ENCODE measurements at regions not wholly inside any gene's neighbourhood (a gene's known extent, or its start where the extent isn't known, plus 50 kb on each side); places are given as distances from the start of the nearest gene placed in this dataset.

DNA sequence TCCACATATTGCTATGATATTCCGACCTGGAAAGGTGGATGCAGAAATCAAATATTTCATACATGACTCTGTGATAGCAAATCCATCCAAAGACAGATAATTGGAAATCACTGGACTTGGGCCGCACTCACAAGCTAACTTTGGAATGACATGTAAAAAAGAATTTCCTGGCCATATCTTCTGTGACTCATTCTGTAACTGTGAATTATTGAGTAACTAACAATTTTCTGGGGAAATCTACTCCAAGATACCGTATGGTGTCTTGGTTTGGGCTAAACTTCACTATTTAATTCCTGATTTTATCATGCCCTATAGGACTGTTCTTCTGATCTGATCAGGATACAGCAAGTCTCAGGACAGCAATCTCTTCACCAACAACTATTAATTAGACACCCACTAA, 92.7 kb upstream of the LY86 start (continued):
- TF ChIP-seq, protein P1, sequence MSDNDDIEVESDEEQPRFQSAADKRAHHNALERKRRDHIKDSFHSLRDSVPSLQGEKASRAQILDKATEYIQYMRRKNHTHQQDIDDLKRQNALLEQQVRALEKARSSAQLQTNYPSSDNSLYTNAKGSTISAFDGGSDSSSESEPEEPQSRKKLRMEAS (IDR thresholded peaks at IDR 0.05) = no peak
- TF ChIP-seq JUND (IDR thresholded peaks at IDR 0.05) = no peak
- TF ChIP-seq, protein P2, sequence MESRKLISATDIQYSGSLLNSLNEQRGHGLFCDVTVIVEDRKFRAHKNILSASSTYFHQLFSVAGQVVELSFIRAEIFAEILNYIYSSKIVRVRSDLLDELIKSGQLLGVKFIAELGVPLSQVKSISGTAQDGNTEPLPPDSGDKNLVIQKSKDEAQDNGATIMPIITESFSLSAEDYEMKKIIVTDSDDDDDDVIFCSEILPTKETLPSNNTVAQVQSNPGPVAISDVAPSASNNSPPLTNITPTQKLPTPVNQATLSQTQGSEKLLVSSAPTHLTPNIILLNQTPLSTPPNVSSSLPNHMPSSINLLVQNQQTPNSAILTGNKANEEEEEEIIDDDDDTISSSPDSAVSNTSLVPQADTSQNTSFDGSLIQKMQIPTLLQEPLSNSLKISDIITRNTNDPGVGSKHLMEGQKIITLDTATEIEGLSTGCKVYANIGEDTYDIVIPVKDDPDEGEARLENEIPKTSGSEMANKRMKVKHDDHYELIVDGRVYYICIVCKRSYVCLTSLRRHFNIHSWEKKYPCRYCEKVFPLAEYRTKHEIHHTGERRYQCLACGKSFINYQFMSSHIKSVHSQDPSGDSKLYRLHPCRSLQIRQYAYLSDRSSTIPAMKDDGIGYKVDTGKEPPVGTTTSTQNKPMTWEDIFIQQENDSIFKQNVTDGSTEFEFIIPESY (IDR thresholded peaks at IDR 0.05; ENCODE audit: extremely low read depth, insufficient replicate concordance, low read length) = no peak
- no peak for TF ChIP-seq TCF7L2 (IDR thresholded peaks at IDR 0.05; ENCODE audit: borderline replicate concordance, extremely low read depth, insufficient read depth, insufficient read length)
- no peak for TF ChIP-seq SP1 (IDR thresholded peaks at IDR 0.05; ENCODE audit: low read depth)
- TF ChIP-seq, protein P3, sequence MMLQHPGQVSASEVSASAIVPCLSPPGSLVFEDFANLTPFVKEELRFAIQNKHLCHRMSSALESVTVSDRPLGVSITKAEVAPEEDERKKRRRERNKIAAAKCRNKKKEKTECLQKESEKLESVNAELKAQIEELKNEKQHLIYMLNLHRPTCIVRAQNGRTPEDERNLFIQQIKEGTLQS (IDR thresholded peaks at IDR 0.05) = no peak
- no peak for TF ChIP-seq YY1 (IDR thresholded peaks at IDR 0.05; ENCODE audit: extremely low read depth, insufficient replicate concordance, low read depth, low read length)

DNA sequence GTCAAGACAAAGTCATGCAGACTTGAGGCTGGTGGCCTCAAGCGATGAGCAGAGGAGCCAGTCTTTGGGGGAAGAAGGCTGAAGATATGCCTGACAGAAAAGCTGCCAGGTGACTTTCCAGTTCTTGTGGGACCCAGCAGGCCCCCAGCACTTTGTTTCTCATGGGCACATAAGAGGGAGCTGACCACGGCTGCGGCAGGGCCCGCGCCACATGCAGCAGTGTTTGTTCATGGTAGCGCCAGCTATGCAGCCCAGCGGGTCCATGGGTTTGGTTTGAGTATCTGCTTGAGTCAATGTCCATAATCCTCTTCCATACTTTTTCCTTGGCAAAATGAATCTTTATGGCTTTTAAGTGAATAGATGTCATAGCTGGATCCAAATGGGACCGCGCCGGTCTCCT, 91.0 kb upstream of the LY86 start:
- Histone ChIP-seq H3K4me3 (replicated peaks in 1 of 2; ENCODE audit: low read depth in 1 of 2, low read length in 2 of 2) (no peak overlapping the region), H4K20me1 (ENCODE audit: insufficient read depth) (no peaks in the 10 kb centered on the region), H3K27me3 (ENCODE audit: insufficient read depth, low read length) (peaks cover 33% of the 10 kb centered on the region), H2AFZ (ENCODE audit: low read depth, low read length, poor library complexity, severe bottlenecking) (no peak overlapping the region), H3K36me3 (ENCODE audit: control insufficient read depth in 1 of 2, insufficient read depth in 2 of 2, low read length in 2 of 2) (no peaks in the 10 kb centered on the region), H3K4me1 (ENCODE audit: control insufficient read depth in 1 of 2, insufficient read depth in 2 of 2, low read length in 2 of 2) (no peaks in the 10 kb centered on the region), H3K9me2 (ENCODE audit: insufficient read depth) (no peaks in the 10 kb centered on the region), H3K9me3 (ENCODE audit: control insufficient read depth in 1 of 2, insufficient read depth in 1 of 2, low read depth in 1 of 2, low read length in 2 of 2) (no peaks in the 10 kb centered on the region), H3K27ac (ENCODE audit: low read depth, low read length) (no peak overlapping the region), H3K9ac (ENCODE audit: low read length) (no peak overlapping the region), H3K79me2 (ENCODE audit: insufficient read depth, low read length) (no peaks in the 10 kb centered on the region), H3K4me2 (ENCODE audit: low read length) (no peak overlapping the region)
- no peak for DNase-seq (ENCODE audit: low read depth, low spot score)
- POLR2A ChIA-PET = no interaction called here
- no peak for ATAC-seq
- intact Hi-C loops (cut with micrococcal nuclease) = no loop called here
- RAD21 ChIA-PET (ENCODE audit: low non-redundant PET in 1 of 2, low total read pairs in 2 of 2, uncharacterized antibody in 2 of 2, unreplicated experiment in 2 of 2) = no interaction called here
- CTCF ChIA-PET = no interaction called here
- no TSS peak for BruUV-seq (replicated peaks)
- TF ChIP-seq FOSL1 (IDR thresholded peaks at IDR 0.05; ENCODE audit: low read depth) (no peak), SIN3A (IDR thresholded peaks at IDR 0.05; ENCODE audit: low read depth) (no peak), CEBPB (IDR thresholded peaks at IDR 0.05; ENCODE audit: low read depth) (no peak), POLR2A (IDR thresholded peaks at IDR 0.05; ENCODE audit: borderline replicate concordance, extremely low read depth, insufficient read depth, insufficient read length) (no peak), ELF1 (IDR thresholded peaks at IDR 0.05; ENCODE audit: borderline replicate concordance, low read depth) (no peak), EZH2 (IDR thresholded peaks at IDR 0.05) (no peak)
- TF ChIP-seq, protein P2 (IDR thresholded peaks at IDR 0.05; ENCODE audit: extremely low read depth, insufficient replicate concordance, low read length) = no peak
- TF ChIP-seq, protein P4, sequence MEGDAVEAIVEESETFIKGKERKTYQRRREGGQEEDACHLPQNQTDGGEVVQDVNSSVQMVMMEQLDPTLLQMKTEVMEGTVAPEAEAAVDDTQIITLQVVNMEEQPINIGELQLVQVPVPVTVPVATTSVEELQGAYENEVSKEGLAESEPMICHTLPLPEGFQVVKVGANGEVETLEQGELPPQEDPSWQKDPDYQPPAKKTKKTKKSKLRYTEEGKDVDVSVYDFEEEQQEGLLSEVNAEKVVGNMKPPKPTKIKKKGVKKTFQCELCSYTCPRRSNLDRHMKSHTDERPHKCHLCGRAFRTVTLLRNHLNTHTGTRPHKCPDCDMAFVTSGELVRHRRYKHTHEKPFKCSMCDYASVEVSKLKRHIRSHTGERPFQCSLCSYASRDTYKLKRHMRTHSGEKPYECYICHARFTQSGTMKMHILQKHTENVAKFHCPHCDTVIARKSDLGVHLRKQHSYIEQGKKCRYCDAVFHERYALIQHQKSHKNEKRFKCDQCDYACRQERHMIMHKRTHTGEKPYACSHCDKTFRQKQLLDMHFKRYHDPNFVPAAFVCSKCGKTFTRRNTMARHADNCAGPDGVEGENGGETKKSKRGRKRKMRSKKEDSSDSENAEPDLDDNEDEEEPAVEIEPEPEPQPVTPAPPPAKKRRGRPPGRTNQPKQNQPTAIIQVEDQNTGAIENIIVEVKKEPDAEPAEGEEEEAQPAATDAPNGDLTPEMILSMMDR (IDR thresholded peaks at IDR 0.05 in 2 of 3, conservative IDR thresholded peaks at IDR 0.05 in 1 of 3; ENCODE audit: borderline replicate concordance in 1 of 3, insufficient read depth in 1 of 3, low read depth in 2 of 3, low read length in 2 of 3) = no peak
- TF ChIP-seq, protein P3 (IDR thresholded peaks at IDR 0.05) = no peak
- TF ChIP-seq, protein P5, sequence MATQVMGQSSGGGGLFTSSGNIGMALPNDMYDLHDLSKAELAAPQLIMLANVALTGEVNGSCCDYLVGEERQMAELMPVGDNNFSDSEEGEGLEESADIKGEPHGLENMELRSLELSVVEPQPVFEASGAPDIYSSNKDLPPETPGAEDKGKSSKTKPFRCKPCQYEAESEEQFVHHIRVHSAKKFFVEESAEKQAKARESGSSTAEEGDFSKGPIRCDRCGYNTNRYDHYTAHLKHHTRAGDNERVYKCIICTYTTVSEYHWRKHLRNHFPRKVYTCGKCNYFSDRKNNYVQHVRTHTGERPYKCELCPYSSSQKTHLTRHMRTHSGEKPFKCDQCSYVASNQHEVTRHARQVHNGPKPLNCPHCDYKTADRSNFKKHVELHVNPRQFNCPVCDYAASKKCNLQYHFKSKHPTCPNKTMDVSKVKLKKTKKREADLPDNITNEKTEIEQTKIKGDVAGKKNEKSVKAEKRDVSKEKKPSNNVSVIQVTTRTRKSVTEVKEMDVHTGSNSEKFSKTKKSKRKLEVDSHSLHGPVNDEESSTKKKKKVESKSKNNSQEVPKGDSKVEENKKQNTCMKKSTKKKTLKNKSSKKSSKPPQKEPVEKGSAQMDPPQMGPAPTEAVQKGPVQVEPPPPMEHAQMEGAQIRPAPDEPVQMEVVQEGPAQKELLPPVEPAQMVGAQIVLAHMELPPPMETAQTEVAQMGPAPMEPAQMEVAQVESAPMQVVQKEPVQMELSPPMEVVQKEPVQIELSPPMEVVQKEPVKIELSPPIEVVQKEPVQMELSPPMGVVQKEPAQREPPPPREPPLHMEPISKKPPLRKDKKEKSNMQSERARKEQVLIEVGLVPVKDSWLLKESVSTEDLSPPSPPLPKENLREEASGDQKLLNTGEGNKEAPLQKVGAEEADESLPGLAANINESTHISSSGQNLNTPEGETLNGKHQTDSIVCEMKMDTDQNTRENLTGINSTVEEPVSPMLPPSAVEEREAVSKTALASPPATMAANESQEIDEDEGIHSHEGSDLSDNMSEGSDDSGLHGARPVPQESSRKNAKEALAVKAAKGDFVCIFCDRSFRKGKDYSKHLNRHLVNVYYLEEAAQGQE (IDR thresholded peaks at IDR 0.05; ENCODE audit: low read depth) = no peak

Measured in HCT116 (cell line).